ENCODE measurements at regions not wholly inside any gene's neighbourhood (a gene's known extent, or its start where the extent isn't known, plus 50 kb on each side); places are given as distances from the start of the nearest gene placed in this dataset.

GRCh38 chr6:44531442-44532015 is 144.0 kb downstream of the CDC5L start:
- no peaks in the 10 kb centered on the region for H3K4me1 ChIP-seq
- intact Hi-C loops (cut with DNase I) = no loop called here
- H3K9me3 ChIP-seq = no peaks in the 10 kb centered on the region
- H3K27ac ChIP-seq = no peak overlapping the region
- H3K4me3 ChIP-seq = no peak overlapping the region
- peak; percentile 70 to 84 for DNase-seq (ENCODE audit: extremely low spot score in 2 of 2)
- H3K27me3 ChIP-seq = no peaks in the 10 kb centered on the region
- TF ChIP-seq POLR2AphosphoS5 (IDR thresholded peaks at IDR 0.05; ENCODE audit: insufficient read depth in 1 of 2, low read depth in 1 of 2) = no peak
- no peak for TF ChIP-seq POLR2A (IDR thresholded peaks at IDR 0.05)
- TF ChIP-seq CTCF (IDR thresholded peaks at IDR 0.05) = no peak
- no peaks in the 10 kb centered on the region for H3K36me3 ChIP-seq

GRCh38 chr6:44533421-44533820 is 145.9 kb downstream of the CDC5L start:
- DNase-seq (ENCODE audit: extremely low spot score in 2 of 2) = peak; percentile 42 to 92
- intact Hi-C loops (cut with DNase I) = no loop called here

DNA sequence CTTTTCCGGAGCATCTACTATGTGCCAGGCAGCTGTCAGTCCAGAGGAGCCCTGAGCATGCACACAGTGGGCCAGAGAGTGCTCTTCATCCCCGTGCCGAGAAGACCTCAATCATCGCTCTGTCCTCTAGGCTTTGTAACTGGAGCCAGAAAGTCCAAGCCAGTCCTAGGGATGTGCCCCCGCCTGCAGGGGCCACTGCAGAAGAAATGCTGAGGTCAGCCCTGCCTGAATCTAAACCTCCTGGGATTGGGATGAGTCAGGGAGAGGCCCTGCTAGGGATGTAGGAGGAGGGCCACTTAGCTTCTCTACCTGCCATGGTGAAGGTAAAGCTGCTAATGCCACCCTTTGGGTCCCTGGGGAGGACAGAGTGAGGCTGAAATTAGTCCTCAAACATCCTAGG is 146.8 kb downstream of the CDC5L start:
- H3K36me3 ChIP-seq = no peaks in the 10 kb centered on the region
- intact Hi-C loops (cut with DNase I) = no loop called here
- no peak overlapping the region for H3K27ac ChIP-seq
- H3K9me3 ChIP-seq = no peaks in the 10 kb centered on the region
- H3K4me1 ChIP-seq = no peaks in the 10 kb centered on the region
- peak in 1 of 2 donors; percentile 77 for DNase-seq (ENCODE audit: extremely low spot score in 2 of 2)
- no peak for TF ChIP-seq POLR2AphosphoS5 (IDR thresholded peaks at IDR 0.05; ENCODE audit: insufficient read depth in 1 of 2, low read depth in 1 of 2)
- no peak for TF ChIP-seq CTCF (IDR thresholded peaks at IDR 0.05)
- TF ChIP-seq POLR2A (IDR thresholded peaks at IDR 0.05) = no peak
- no peak overlapping the region for H3K4me3 ChIP-seq
- no peaks in the 10 kb centered on the region for H3K27me3 ChIP-seq

More at GRCh38 chr6:44533421-44533820, 145.9 kb downstream of the CDC5L start:
- Histone ChIP-seq H3K4me1 (no peaks in the 10 kb centered on the region), H3K9me3 (no peaks in the 10 kb centered on the region), H3K27me3 (no peaks in the 10 kb centered on the region), H3K4me3 (no peak overlapping the region), H3K27ac (no peak overlapping the region), H3K36me3 (no peaks in the 10 kb centered on the region)
- TF ChIP-seq CTCF (IDR thresholded peaks at IDR 0.05) (no peak), POLR2A (IDR thresholded peaks at IDR 0.05) (no peak), POLR2AphosphoS5 (IDR thresholded peaks at IDR 0.05; ENCODE audit: insufficient read depth in 1 of 2, low read depth in 1 of 2) (no peak)

GRCh38 chr6:44535446-44535845 is 147.9 kb downstream of the CDC5L start:
- Histone ChIP-seq H3K9me3 (no peaks in the 10 kb centered on the region), H3K36me3 (no peaks in the 10 kb centered on the region), H3K4me3 (no peak overlapping the region), H3K4me1 (no peaks in the 10 kb centered on the region), H3K27me3 (no peaks in the 10 kb centered on the region), H3K27ac (no peak overlapping the region)
- intact Hi-C loops (cut with DNase I) = no loop called here
- DNase-seq (ENCODE audit: extremely low spot score in 2 of 2) = peak; percentile 34 to 69
- TF ChIP-seq POLR2AphosphoS5 (IDR thresholded peaks at IDR 0.05; ENCODE audit: insufficient read depth in 1 of 2, low read depth in 1 of 2) = no peak
- no peak for TF ChIP-seq POLR2A (IDR thresholded peaks at IDR 0.05)
- no peak for TF ChIP-seq CTCF (IDR thresholded peaks at IDR 0.05)

DNA sequence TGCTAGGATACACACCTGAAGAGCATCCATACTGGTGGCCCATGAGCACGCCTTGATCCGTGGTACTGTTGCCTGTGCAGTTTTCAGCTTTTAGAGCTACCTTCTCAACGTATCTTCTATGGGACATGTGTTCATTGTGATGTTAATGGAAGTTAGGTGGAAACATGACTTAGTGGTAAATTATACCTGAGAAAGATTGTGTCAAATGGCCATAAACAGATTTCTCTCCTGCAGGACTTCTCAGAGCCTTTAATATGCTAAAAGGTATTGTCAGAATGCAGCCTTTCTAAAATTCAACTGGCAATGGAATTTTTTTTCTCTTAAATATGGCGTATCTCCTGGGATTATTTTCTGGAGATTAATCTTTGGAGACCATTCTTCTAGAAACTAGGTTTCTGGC is 148.5 kb downstream of the CDC5L start:
- TF ChIP-seq POLR2AphosphoS5 (IDR thresholded peaks at IDR 0.05; ENCODE audit: insufficient read depth in 1 of 2, low read depth in 1 of 2) (no peak), CTCF (IDR thresholded peaks at IDR 0.05) (no peak), POLR2A (IDR thresholded peaks at IDR 0.05) (no peak)
- H3K27ac ChIP-seq = no peak overlapping the region
- no peaks in the 10 kb centered on the region for H3K36me3 ChIP-seq
- intact Hi-C loops (cut with DNase I) = no loop called here
- no peaks in the 10 kb centered on the region for H3K9me3 ChIP-seq
- no peak for DNase-seq (ENCODE audit: extremely low spot score in 2 of 2)
- no peak overlapping the region for H3K4me3 ChIP-seq
- H3K27me3 ChIP-seq = no peaks in the 10 kb centered on the region
- H3K4me1 ChIP-seq = no peaks in the 10 kb centered on the region

Measured in vagina (tissue), 2 donors.